Fibroblast of lung (primary cell): ENCODE measurements at regions not wholly inside any gene's neighbourhood (a gene's known extent, or its start where the extent isn't known, plus 50 kb on each side); places are given as distances from the start of the nearest gene placed in this dataset.

ENCODE experiments used
- DNase-seq, 2 donors: peaks; one replicate each; pipeline versions ENCODE4 v3.0.0 to v3.0.0-alpha.2; 2010; ENCODE audit warnings: low read depth in 2 of 2
- H2AFZ ChIP-seq: 2 replicates; pipeline ENCODE4 v1.5.1; 2012; ENCODE audit warnings: low read length, control low read depth, inconsistent platforms
- H3K27ac ChIP-seq: 2 replicates; pipeline ENCODE4 v1.5.1; 2011; ENCODE audit warnings: low read length, control low read depth; ENCODE audit not compliant: insufficient read depth
- H3K27me3 ChIP-seq: 2 replicates; pipeline ENCODE4 v1.5.1; 2011; ENCODE audit warnings: mild to moderate bottlenecking, low read length; ENCODE audit not compliant: control insufficient read depth, insufficient read depth
- H3K36me3 ChIP-seq: 2 replicates; pipeline ENCODE4 v1.5.1; 2011; ENCODE audit warnings: low read length; ENCODE audit not compliant: control insufficient read depth, insufficient read depth
- H3K4me1 ChIP-seq: 2 replicates; pipeline ENCODE4 v1.5.1; 2011; ENCODE audit warnings: low read length; ENCODE audit not compliant: control insufficient read depth, insufficient read depth; ENCODE audit errors: extremely low read depth
- H3K4me2 ChIP-seq: 2 replicates; pipeline ENCODE4 v1.5.1; 2011; ENCODE audit warnings: low read length, control low read depth; ENCODE audit not compliant: insufficient read depth; ENCODE audit errors: extremely low read depth
- H3K4me3 ChIP-seq, 4 experiments: fragments of 200-600 bp in 1 of 4; sonication (generic) in 1 of 4; replicated peaks in 1 of 4; 2 replicates each; pipeline ENCODE4 v1.5.1; 2011 to 2016; ENCODE audit warnings: low read length in 4 of 4, low read depth in 3 of 4, mild to moderate bottlenecking in 3 of 4, control low read depth in 2 of 4, inconsistent platforms in 1 of 4, mixed read lengths in 1 of 4; ENCODE audit not compliant: insufficient read depth in 1 of 4; ENCODE audit errors: control extremely low read depth in 1 of 4
- H3K79me2 ChIP-seq: 2 replicates; pipeline ENCODE4 v1.5.1; 2012; ENCODE audit warnings: mild to moderate bottlenecking, low read length, inconsistent platforms; ENCODE audit not compliant: control insufficient read depth, insufficient read depth
- H3K9ac ChIP-seq: 2 replicates; pipeline ENCODE4 v1.5.1; 2011; ENCODE audit warnings: mild to moderate bottlenecking, low read length, control low read depth; ENCODE audit not compliant: insufficient read depth
- H3K9me3 ChIP-seq: 2 replicates; pipeline ENCODE4 v1.5.1; 2012; ENCODE audit warnings: low read depth, low read length; ENCODE audit not compliant: control insufficient read depth, insufficient read depth
- H4K20me1 ChIP-seq: 2 replicates; pipeline ENCODE4 v1.5.1; 2011; ENCODE audit warnings: low read length; ENCODE audit not compliant: control insufficient read depth, insufficient read depth; ENCODE audit errors: extremely low read depth
- CTCF ChIP-seq, 2 donors: IDR thresholded peaks in 1 of 2; conservative IDR thresholded peaks in 1 of 2; 1 replicate in 1 of 2; 2 replicates in 1 of 2; pipeline ENCODE4 v1.5.1; 2011 to 2012; ENCODE audit warnings: low read length in 2 of 2, control low read depth in 1 of 2, inconsistent platforms in 1 of 2, low read depth in 1 of 2, mild to moderate bottlenecking in 1 of 2
- EZH2 ChIP-seq: IDR thresholded peaks from 2 replicates; pipeline ENCODE4 v1.5.1; 2012; ENCODE audit warnings: low read length, control low read depth, mild to moderate bottlenecking; ENCODE audit errors: missing control alignments

- no peak for DNase-seq
- H2AFZ ChIP-seq = no peak overlapping the region
- H3K4me2 ChIP-seq = no peak overlapping the region
- H3K79me2 ChIP-seq = no peaks in the 10 kb centered on the region
- no peak overlapping the region for H3K9ac ChIP-seq
- no peaks in the 10 kb centered on the region for H3K36me3 ChIP-seq
- no peaks in the 10 kb centered on the region for H4K20me1 ChIP-seq
- H3K4me3 ChIP-seq = no peak overlapping the region
- H3K4me1 ChIP-seq = no peaks in the 10 kb centered on the region
- TF ChIP-seq EZH2 (no peak), CTCF (conservative IDR thresholded peaks at IDR 0.05 in 1 of 2, IDR thresholded peaks at IDR 0.05 in 1 of 2; ENCODE audit: low read depth in 1 of 2, low read length in 2 of 2) (no peak)
- no peaks in the 10 kb centered on the region for H3K9me3 ChIP-seq
- H3K27me3 ChIP-seq = no peaks in the 10 kb centered on the region
- no peak overlapping the region for H3K27ac ChIP-seq
Measured at GRCh38 chr12:31865023-31865422, 94.2 kb upstream of the RESF1 start.

DNA sequence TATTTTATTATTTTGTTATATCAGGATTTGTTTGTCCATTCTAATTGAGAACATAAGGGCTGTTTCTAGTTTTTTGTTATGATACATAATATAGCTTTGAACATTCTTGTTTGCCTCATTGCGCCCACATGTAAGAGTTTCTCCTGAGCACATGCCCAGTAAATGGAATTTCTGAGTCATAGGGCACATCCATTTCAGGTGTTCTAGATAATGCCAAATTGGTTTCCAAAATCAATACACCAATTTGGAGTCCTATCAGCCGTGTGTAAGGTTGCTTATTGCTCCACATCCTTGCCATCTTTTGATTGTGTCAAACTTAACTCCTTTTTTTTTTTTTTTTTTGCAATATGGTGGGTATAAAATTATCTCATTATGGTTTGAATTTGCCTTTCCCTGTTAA is 97.9 kb upstream of the RESF1 start:
- no peak for TF ChIP-seq EZH2
- no peaks in the 10 kb centered on the region for H3K36me3 ChIP-seq
- H3K4me1 ChIP-seq = no peaks in the 10 kb centered on the region
- no peak overlapping the region for H3K27ac ChIP-seq
- no peak for DNase-seq
- H4K20me1 ChIP-seq = no peaks in the 10 kb centered on the region
- H2AFZ ChIP-seq = no peak overlapping the region
- no peak overlapping the region for H3K9ac ChIP-seq
- no peak overlapping the region for H3K4me3 ChIP-seq
- no peaks in the 10 kb centered on the region for H3K9me3 ChIP-seq
- H3K79me2 ChIP-seq = no peaks in the 10 kb centered on the region
- no peak overlapping the region for H3K4me2 ChIP-seq
- H3K27me3 ChIP-seq = no peaks in the 10 kb centered on the region

- TF ChIP-seq EZH2 = no peak
- no peaks in the 10 kb centered on the region for H3K4me1 ChIP-seq
- no peaks in the 10 kb centered on the region for H3K27me3 ChIP-seq
- no peaks in the 10 kb centered on the region for H3K36me3 ChIP-seq
- H3K9ac ChIP-seq = no peak overlapping the region
- H3K27ac ChIP-seq = no peak overlapping the region
- H3K4me3 ChIP-seq = no peak overlapping the region
- no peaks in the 10 kb centered on the region for H4K20me1 ChIP-seq
- no peaks in the 10 kb centered on the region for H3K9me3 ChIP-seq
- H2AFZ ChIP-seq = no peak overlapping the region
- no peak overlapping the region for H3K4me2 ChIP-seq
- DNase-seq = no peak
- H3K79me2 ChIP-seq = no peaks in the 10 kb centered on the region
Measured at GRCh38 chr12:31860401-31860800, 98.8 kb upstream of the RESF1 start.

DNA sequence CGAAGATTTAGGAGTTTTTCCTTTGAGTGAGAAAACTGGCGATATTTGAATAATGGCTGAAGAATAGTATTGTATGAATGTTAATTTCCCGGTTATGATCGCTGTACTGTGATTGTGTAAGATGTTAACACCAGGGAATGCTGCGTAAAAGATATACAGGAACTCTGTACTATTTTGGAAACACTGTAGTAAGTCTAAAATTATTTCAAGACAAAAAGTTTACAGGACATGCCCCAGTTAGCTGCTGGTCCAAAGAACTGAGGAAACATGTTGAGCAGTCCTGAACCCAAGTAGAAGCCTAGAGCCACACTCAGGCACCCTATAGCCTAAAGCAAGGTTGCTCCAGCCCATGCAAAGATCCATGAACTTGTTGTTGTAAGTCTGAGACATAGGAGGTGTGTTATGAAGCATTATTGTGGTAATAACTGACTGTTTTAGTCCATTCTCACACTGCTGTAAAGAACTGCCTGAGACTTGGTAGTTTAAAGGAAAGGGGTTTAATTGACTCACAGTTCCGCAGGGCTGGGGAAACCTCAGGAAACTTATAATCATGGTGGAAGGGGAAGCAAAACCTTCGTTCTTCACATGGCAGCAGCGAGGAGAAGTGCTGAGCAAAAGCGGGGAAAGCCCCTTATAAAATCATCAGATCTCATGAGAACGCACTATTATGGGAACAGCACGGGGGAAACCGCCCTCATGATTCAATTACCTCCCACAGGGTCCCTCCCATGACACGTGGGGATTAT is 99.8 kb upstream of the RESF1 start:
- Histone ChIP-seq H2AFZ (no peak overlapping the region), H3K79me2 (no peaks in the 10 kb centered on the region), H3K36me3 (no peaks in the 10 kb centered on the region), H4K20me1 (no peaks in the 10 kb centered on the region), H3K27me3 (no peaks in the 10 kb centered on the region), H3K4me2 (no peak overlapping the region), H3K27ac (no peak overlapping the region), H3K9me3 (no peaks in the 10 kb centered on the region), H3K4me1 (no peaks in the 10 kb centered on the region), H3K9ac (no peak overlapping the region), H3K4me3 (no peak overlapping the region)
- DNase-seq = no peak
- TF ChIP-seq CTCF (conservative IDR thresholded peaks at IDR 0.05 in 1 of 2, IDR thresholded peaks at IDR 0.05 in 1 of 2; ENCODE audit: low read depth in 1 of 2, low read length in 2 of 2) = no peak
